B cell (primary cell): ENCODE measurements at regions not wholly inside any gene's neighbourhood (a gene's known extent, or its start where the extent isn't known, plus 50 kb on each side); places are given as distances from the start of the nearest gene placed in this dataset.

Experiments used
- ATAC-seq: fragments of 200-7000 bp; cut with Tn5 transposase; one replicate; pipeline ENCODE4 v1.10.0; 2021; ENCODE audit warnings: low read depth, mild to moderate bottlenecking, moderate number of reproducible peaks, moderate library complexity
- CTCF ChIA-PET: fragments of 350-600 bp; sonication (Branson Sonifier 250); formaldehyde crosslinking; loops from one replicate; lab custom pipeline; 2021; ENCODE audit warnings: antibody characterized with exemption, inconsistent platforms; lab: Charles Lee
- POLR2A ChIA-PET: fragments of 350-600 bp; sonication (Branson Sonifier 250); formaldehyde crosslinking; loops from one replicate; lab custom pipeline; 2021; ENCODE audit warnings: antibody characterized with exemption; lab: Charles Lee
- DNase-seq: peaks from one replicate; pipeline ENCODE4 v3.0.0; 2013
- H2AFZ ChIP-seq: 2 replicates; pipeline ENCODE4 v1.6.1; 2012; ENCODE audit warnings: mild to moderate bottlenecking, low read depth, low read length; ENCODE audit not compliant: insufficient read depth, poor library complexity, severe bottlenecking
- H3K27ac ChIP-seq, 2 donors: 1 replicate in 1 of 2; 2 replicates in 1 of 2; pipeline ENCODE4 v1.5.1; 2012 to 2013; ENCODE audit warnings: low read length in 2 of 2, mild to moderate bottlenecking in 2 of 2, moderate library complexity in 1 of 2
- H3K27me3 ChIP-seq, 4 experiments: fragments of 200-600 bp in 1 of 4; sonication (generic) in 1 of 4; replicated peaks in 1 of 4; 1 replicate in 2 of 4; 2 replicates in 2 of 4; pipeline versions ENCODE4 v1.6.1 to v1.7.0; 2013 to 2016; ENCODE audit warnings: low read length in 3 of 4, mild to moderate bottlenecking in 2 of 4, mixed read lengths in 1 of 4, moderate library complexity in 1 of 4; ENCODE audit not compliant: insufficient read depth in 4 of 4, control insufficient read depth in 3 of 4; ENCODE audit errors: control extremely low read depth in 1 of 4
- H3K36me3 ChIP-seq, 2 experiments: replicated peaks in 1 of 2; 1 replicate in 1 of 2; 2 replicates in 1 of 2; pipeline versions ENCODE4 v1.6.1 to v1.7.1; 2013; ENCODE audit warnings: low read length in 1 of 2; ENCODE audit not compliant: insufficient read depth in 2 of 2, control insufficient read depth in 1 of 2; ENCODE audit errors: control extremely low read depth in 1 of 2, extremely low read depth in 1 of 2
- H3K4me1 ChIP-seq, 2 donors: fragments of 200-600 bp in 1 of 2; sonication (generic) in 1 of 2; 1 replicate in 1 of 2; 2 replicates in 1 of 2; pipeline versions ENCODE4 v1.5.1 to v1.6.1; 2013 to 2017; ENCODE audit warnings: low read length in 2 of 2; ENCODE audit not compliant: control insufficient read depth in 2 of 2, insufficient read depth in 2 of 2
- H3K4me2 ChIP-seq: replicated peaks from 2 replicates; pipeline ENCODE3; 2012; ENCODE audit warnings: mild to moderate bottlenecking, low read depth, low read length; ENCODE audit not compliant: poor library complexity, severe bottlenecking
- H3K4me3 ChIP-seq, 5 experiments: fragments of 200-600 bp in 1 of 5; sonication (generic) in 1 of 5; 1 replicate in 3 of 5; 2 replicates in 2 of 5; pipeline versions ENCODE4 v1.5.1 to v1.7.0; 2011 to 2016; ENCODE audit warnings: low read length in 4 of 5, mild to moderate bottlenecking in 4 of 5, low read depth in 2 of 5, control low read depth in 1 of 5, moderate library complexity in 1 of 5; ENCODE audit not compliant: insufficient read depth in 1 of 5; ENCODE audit errors: control extremely low read depth in 1 of 5, extremely low read depth in 1 of 5
- H3K79me2 ChIP-seq: fragments of 200-600 bp; sonication (generic); one replicate; pipeline ENCODE4 v1.6.0; 2016; ENCODE audit warnings: low read length; ENCODE audit not compliant: control insufficient read depth, insufficient read depth
- H3K9ac ChIP-seq: fragments of 200-600 bp; sonication (generic); 2 replicates; pipeline ENCODE4 v1.6.1; 2017; ENCODE audit warnings: mild to moderate bottlenecking, low read length, moderate library complexity
- H3K9me3 ChIP-seq, 3 donors: one replicate each; pipeline versions ENCODE4 v1.6.1 to v1.7.1; 2013; ENCODE audit warnings: low read length in 2 of 3; ENCODE audit not compliant: control insufficient read depth in 2 of 3, insufficient read depth in 1 of 3; ENCODE audit errors: control extremely low read depth in 1 of 3
- H4K20me1 ChIP-seq: 2 replicates; pipeline ENCODE4 v1.6.0; 2012; ENCODE audit warnings: mild to moderate bottlenecking, low read length; ENCODE audit not compliant: insufficient read depth, control insufficient read depth, poor library complexity, severe bottlenecking
- H3K27ac Mint-ChIP-seq: one replicate; pipeline ENCODE4 v1.8.0; 2021; ENCODE audit warnings: mixed read lengths
- H3K27me3 Mint-ChIP-seq: one replicate; pipeline ENCODE4 v1.8.0; 2021; ENCODE audit warnings: mixed read lengths
- H3K4me1 Mint-ChIP-seq: one replicate; pipeline ENCODE4 v1.8.0; 2021; ENCODE audit warnings: mixed read lengths
- H3K4me3 Mint-ChIP-seq: one replicate; pipeline ENCODE4 v1.8.0; 2021; ENCODE audit warnings: mixed read lengths
- H3K9me3 Mint-ChIP-seq: one replicate; pipeline ENCODE4 v1.8.0; 2022; ENCODE audit warnings: mixed read lengths; ENCODE audit not compliant: insufficient read depth
- EZH2 ChIP-seq: IDR thresholded peaks from 2 replicates; pipeline ENCODE4 v1.6.1; 2012; ENCODE audit warnings: borderline replicate concordance, low read depth, mild to moderate bottlenecking, moderate library complexity, low read length; ENCODE audit not compliant: insufficient read depth, poor library complexity, severe bottlenecking
- WGBS: methylation state at CpG from one replicate; pipeline ENCODE4 v1.1.5; 2013; ENCODE audit warnings: missing lambda C conversion rate; ENCODE audit not compliant: insufficient coverage; 5-methylcytosine and 5-hydroxymethylcytosine counted together
- intact Hi-C: fragments of 100-400 bp; cut with micrococcal nuclease; formaldehyde crosslinking; loops from one replicate; pipeline ENCODE4 v1.10.0; 2022
- TF ChIP-seq, protein P1 (sequence below): fragments of 200-600 bp; IDR thresholded peaks from one replicate; pipeline ENCODE4 v1.8.0; 2022; ENCODE audit warnings: antibody characterized with exemption, mild to moderate bottlenecking

DNA sequence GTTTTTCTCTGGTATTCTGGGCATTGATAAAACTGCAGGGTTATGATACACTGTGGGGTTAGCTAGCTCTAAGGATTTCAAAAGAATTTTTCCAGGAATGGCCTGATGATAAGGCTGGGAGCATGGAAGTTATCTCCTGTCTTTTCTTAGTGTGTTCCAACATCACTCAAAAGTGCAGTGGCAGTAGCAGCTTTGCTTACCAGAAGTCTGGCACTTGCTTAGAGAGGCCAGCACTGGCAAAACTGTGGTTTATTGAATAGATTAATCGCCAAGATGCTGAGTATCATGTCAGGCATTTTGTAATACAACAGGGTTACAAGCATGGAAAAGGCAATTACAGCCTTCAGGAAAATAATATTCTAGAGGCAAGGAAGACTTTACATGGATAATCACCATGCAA lies 719.5 kb upstream of the GJE1 start:
- TF ChIP-seq, protein P1, sequence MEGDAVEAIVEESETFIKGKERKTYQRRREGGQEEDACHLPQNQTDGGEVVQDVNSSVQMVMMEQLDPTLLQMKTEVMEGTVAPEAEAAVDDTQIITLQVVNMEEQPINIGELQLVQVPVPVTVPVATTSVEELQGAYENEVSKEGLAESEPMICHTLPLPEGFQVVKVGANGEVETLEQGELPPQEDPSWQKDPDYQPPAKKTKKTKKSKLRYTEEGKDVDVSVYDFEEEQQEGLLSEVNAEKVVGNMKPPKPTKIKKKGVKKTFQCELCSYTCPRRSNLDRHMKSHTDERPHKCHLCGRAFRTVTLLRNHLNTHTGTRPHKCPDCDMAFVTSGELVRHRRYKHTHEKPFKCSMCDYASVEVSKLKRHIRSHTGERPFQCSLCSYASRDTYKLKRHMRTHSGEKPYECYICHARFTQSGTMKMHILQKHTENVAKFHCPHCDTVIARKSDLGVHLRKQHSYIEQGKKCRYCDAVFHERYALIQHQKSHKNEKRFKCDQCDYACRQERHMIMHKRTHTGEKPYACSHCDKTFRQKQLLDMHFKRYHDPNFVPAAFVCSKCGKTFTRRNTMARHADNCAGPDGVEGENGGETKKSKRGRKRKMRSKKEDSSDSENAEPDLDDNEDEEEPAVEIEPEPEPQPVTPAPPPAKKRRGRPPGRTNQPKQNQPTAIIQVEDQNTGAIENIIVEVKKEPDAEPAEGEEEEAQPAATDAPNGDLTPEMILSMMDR: no peak
- no peak for TF ChIP-seq EZH2
- no peaks in the 10 kb centered on the region for H3K79me2 ChIP-seq
- no peak overlapping the region for H3K4me3 Mint-ChIP-seq
- no peaks in the 10 kb centered on the region for H4K20me1 ChIP-seq
- no peaks in the 10 kb centered on the region for H3K27me3 Mint-ChIP-seq
- ATAC-seq (no peak), DNase-seq (no peak)
- POLR2A ChIA-PET: no interaction called here
- H3K36me3 ChIP-seq: no peaks in the 10 kb centered on the region
- peaks cover 11% of the 10 kb centered on the region for H3K9me3 Mint-ChIP-seq
- H3K9me3 ChIP-seq: peaks cover 0 to 11% (median 5%) of the 10 kb centered on the region in 3 donors
- no peak overlapping the region for H3K9ac ChIP-seq
- H3K4me2 ChIP-seq: no peak overlapping the region
- CTCF ChIA-PET: no interaction called here
- no peak overlapping the region for H3K4me3 ChIP-seq
- no peak overlapping the region for H3K27ac ChIP-seq
- no peaks in the 10 kb centered on the region for H3K4me1 Mint-ChIP-seq
- H3K4me1 ChIP-seq: no peaks in the 10 kb centered on the region
- intact Hi-C loops: no loop called here
- H3K27ac Mint-ChIP-seq: no peak overlapping the region
- no peaks in the 10 kb centered on the region for H3K27me3 ChIP-seq
- 80% methylated on average over 1 of the region's 1 CpG for WGBS
- H2AFZ ChIP-seq: no peak overlapping the region

DNA sequence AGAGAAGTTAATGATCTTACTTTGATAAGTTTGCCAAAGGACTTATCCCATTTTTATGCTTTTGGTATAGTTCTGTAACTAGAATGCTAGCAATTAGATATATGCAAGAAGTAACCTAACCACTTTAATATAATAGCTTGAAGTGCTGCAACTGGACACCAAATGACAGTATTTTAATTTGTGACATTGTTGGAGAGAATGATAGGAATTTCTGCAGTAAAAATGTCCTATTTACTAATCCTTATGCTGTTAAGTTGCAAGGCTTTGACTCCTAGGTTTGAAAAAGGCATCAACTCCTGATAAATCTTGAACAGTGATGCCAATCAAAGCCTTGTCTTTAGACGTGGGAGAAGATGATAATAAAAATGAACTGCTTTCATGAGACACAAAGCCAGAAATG lies 726.0 kb upstream of the GJE1 start:
- no peaks in the 10 kb centered on the region for H3K27me3 Mint-ChIP-seq
- Histone ChIP-seq H3K36me3 (no peaks in the 10 kb centered on the region), H3K9me3 (peaks cover 0 to 16% (median 7%) of the 10 kb centered on the region in 3 donors), H3K4me2 (no peak overlapping the region), H3K27ac (no peak overlapping the region), H3K79me2 (no peaks in the 10 kb centered on the region), H3K27me3 (no peaks in the 10 kb centered on the region), H3K4me1 (no peaks in the 10 kb centered on the region), H3K4me3 (no peak overlapping the region), H3K9ac (no peak overlapping the region), H4K20me1 (no peaks in the 10 kb centered on the region), H2AFZ (no peak overlapping the region)
- H3K9me3 Mint-ChIP-seq: peaks cover 16% of the 10 kb centered on the region
- ATAC-seq (no peak), DNase-seq (no peak)
- no peak overlapping the region for H3K27ac Mint-ChIP-seq
- TF ChIP-seq, protein P1: no peak
- TF ChIP-seq EZH2: no peak
- POLR2A ChIA-PET: no interaction called here
- no CpG with 5 or more reads among the region's 1 CpG for WGBS
- CTCF ChIA-PET: no interaction called here
- peaks cover 12% of the 10 kb centered on the region for H3K4me1 Mint-ChIP-seq
- no peak overlapping the region for H3K4me3 Mint-ChIP-seq
- intact Hi-C loops: no loop called here
